Ascending aorta (tissue), 2 donors: ENCODE measurements at regions not wholly inside any gene's neighbourhood (a gene's known extent, or its start where the extent isn't known, plus 50 kb on each side); places are given as distances from the start of the nearest gene placed in this dataset.

Source experiments
- DNase-seq, 2 donors: peaks; one replicate each; pipeline ENCODE4 v3.0.0-alpha.2; 2019; ENCODE audit warnings: low spot score in 2 of 2
- H3K27ac ChIP-seq, 2 donors: fragments of 200-600 bp; sonication (generic); one replicate each; pipeline ENCODE4 v1.5.1; 2016 to 2017; ENCODE audit warnings: mild to moderate bottlenecking in 1 of 2
- H3K27me3 ChIP-seq: fragments of 200-600 bp; sonication (generic); one replicate; pipeline ENCODE4 v1.5.1; 2017
- H3K36me3 ChIP-seq, 2 donors: fragments of 200-600 bp; sonication (generic); one replicate each; pipeline ENCODE4 v1.5.1; 2016
- H3K4me1 ChIP-seq, 2 donors: fragments of 200-600 bp; sonication (generic); one replicate each; pipeline ENCODE4 v1.5.1; 2016 to 2017; ENCODE audit warnings: mild to moderate bottlenecking in 1 of 2
- H3K4me3 ChIP-seq, 2 donors: fragments of 200-600 bp; sonication (generic); one replicate each; pipeline ENCODE4 v1.5.1; 2016 to 2017; ENCODE audit warnings: mild to moderate bottlenecking in 1 of 2
- H3K9me3 ChIP-seq, 2 donors: fragments of 200-600 bp; sonication (generic); one replicate each; pipeline ENCODE4 v1.5.1; 2016
- intact Hi-C: fragments of 100-400 bp; cut with DNase I; formaldehyde crosslinking; loops from one replicate; pipeline ENCODE4 v1.15.1; 2023
- TF ChIP-seq, protein P1 (sequence below), 3 experiments: fragments of 200-600 bp in 2 of 3; fragments of 450-650 bp in 1 of 3; sonication (generic) in 2 of 3; IDR thresholded peaks; one replicate each; pipeline ENCODE4 v1.5.1; 2016 to 2019; ENCODE audit warnings: antibody characterized with exemption in 3 of 3, mild to moderate bottlenecking in 1 of 3, moderate library complexity in 1 of 3

GRCh38 chr9:75616052-75616451 is 274.4 kb upstream of the PCSK5 start:
- Histone ChIP-seq H3K9me3 (no peaks in the 10 kb centered on the region), H3K36me3 (no peaks in the 10 kb centered on the region), H3K27me3 (no peaks in the 10 kb centered on the region), H3K4me3 (no peak overlapping the region), H3K27ac (no peak overlapping the region), H3K4me1 (peaks cover 0 to 6% of the 10 kb centered on the region in 2 donors)
- intact Hi-C loops, result no loop called here
- TF ChIP-seq, protein P1, sequence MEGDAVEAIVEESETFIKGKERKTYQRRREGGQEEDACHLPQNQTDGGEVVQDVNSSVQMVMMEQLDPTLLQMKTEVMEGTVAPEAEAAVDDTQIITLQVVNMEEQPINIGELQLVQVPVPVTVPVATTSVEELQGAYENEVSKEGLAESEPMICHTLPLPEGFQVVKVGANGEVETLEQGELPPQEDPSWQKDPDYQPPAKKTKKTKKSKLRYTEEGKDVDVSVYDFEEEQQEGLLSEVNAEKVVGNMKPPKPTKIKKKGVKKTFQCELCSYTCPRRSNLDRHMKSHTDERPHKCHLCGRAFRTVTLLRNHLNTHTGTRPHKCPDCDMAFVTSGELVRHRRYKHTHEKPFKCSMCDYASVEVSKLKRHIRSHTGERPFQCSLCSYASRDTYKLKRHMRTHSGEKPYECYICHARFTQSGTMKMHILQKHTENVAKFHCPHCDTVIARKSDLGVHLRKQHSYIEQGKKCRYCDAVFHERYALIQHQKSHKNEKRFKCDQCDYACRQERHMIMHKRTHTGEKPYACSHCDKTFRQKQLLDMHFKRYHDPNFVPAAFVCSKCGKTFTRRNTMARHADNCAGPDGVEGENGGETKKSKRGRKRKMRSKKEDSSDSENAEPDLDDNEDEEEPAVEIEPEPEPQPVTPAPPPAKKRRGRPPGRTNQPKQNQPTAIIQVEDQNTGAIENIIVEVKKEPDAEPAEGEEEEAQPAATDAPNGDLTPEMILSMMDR (IDR thresholded peaks at IDR 0.05), result no peak
- DNase-seq, result no peak

DNA sequence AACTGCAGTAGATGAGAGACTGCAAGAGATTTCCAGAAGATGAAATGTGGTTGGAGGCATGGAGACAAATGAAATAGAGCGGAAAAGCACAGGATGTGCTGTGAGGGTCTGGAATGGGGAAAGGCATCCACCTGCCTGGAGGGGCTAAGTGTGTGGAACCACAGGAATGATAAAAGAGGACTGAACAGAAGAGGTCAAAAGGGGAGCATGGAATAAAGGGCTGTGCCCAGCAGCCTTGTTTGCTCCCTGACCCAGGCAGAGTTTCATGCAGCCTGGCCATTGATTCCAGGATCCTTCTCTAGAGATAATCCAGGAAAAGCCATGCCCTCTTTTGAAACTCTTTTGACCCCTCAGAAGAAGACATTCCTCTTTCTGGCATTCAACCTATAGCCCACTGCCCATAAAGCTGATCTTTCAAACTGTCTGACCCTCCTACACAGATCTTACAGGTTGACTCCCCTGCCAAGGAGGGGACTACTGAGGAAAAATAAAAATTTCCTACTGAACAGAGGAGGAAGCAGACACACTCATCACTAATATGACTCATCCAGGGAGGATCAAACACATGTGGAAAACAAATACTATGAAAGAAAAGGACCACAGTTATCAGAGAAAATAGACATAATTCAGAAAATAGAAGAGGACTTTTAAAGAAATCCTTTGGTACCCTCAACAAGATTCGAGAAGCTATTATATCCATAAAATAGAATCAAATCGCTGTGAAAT is 273.5 kb upstream of the PCSK5 start:
- Histone ChIP-seq H3K36me3 (no peaks in the 10 kb centered on the region), H3K27me3 (no peaks in the 10 kb centered on the region), H3K4me1 (peaks cover 0 to 6% of the 10 kb centered on the region in 2 donors), H3K9me3 (no peaks in the 10 kb centered on the region), H3K27ac (no peak overlapping the region), H3K4me3 (no peak overlapping the region)
- no peak for DNase-seq
- intact Hi-C loops, result no loop called here
- TF ChIP-seq, protein P1 (IDR thresholded peaks at IDR 0.05), result no peak

GRCh38 chr9:75623462-75623861 is 267.0 kb upstream of the PCSK5 start:
- intact Hi-C loops, result no loop called here
- TF ChIP-seq, protein P1 (IDR thresholded peaks at IDR 0.05), result no peak

GRCh38 chr9:75624998-75625397 is 265.5 kb upstream of the PCSK5 start:
- Histone ChIP-seq H3K4me3 (no peak overlapping the region), H3K36me3 (no peaks in the 10 kb centered on the region), H3K4me1 (peaks cover 0 to 2% of the 10 kb centered on the region in 2 donors), H3K9me3 (no peaks in the 10 kb centered on the region), H3K27me3 (no peaks in the 10 kb centered on the region), H3K27ac (no peak overlapping the region)
- TF ChIP-seq, protein P1 (IDR thresholded peaks at IDR 0.05), result no peak
- intact Hi-C loops, result no loop called here
- no peak for DNase-seq

More at GRCh38 chr9:75623462-75623861, 267.0 kb upstream of the PCSK5 start:
- Histone ChIP-seq H3K27ac (no peak overlapping the region), H3K27me3 (no peaks in the 10 kb centered on the region), H3K36me3 (no peaks in the 10 kb centered on the region), H3K9me3 (no peaks in the 10 kb centered on the region), H3K4me1 (peaks cover 0 to 2% of the 10 kb centered on the region in 2 donors), H3K4me3 (no peak overlapping the region)
- no peak for DNase-seq

- intact Hi-C loops, result no loop called here
- H3K9me3 ChIP-seq, result no peaks in the 10 kb centered on the region
- H3K4me1 ChIP-seq, result peaks cover 0 to 2% of the 10 kb centered on the region in 2 donors
- TF ChIP-seq, protein P1 (IDR thresholded peaks at IDR 0.05), result no peak
- H3K4me3 ChIP-seq, result no peak overlapping the region
- no peak for DNase-seq
- no peaks in the 10 kb centered on the region for H3K27me3 ChIP-seq
- H3K27ac ChIP-seq, result no peak overlapping the region
- H3K36me3 ChIP-seq, result no peaks in the 10 kb centered on the region
Observed at GRCh38 chr9:75626860-75627259, 263.6 kb upstream of the PCSK5 start.
